Middle frontal gyrus (tissue), 1 donor: ENCODE measurements at regions not wholly inside any gene's neighbourhood (a gene's known extent, or its start where the extent isn't known, plus 50 kb on each side); places are given as distances from the start of the nearest gene placed in this dataset.
"Not testable (repeated sequence)": the region's sequence is repeated elsewhere in the genome, so short reads cannot be mapped to it uniquely, and the experiment has no call there.

Experiments
- DNase-seq: peaks from one replicate; pipeline ENCODE4 v3.0.0-alpha.2; 2015; ENCODE audit warnings: low spot score; ENCODE audit errors: extremely low spot score

DNA sequence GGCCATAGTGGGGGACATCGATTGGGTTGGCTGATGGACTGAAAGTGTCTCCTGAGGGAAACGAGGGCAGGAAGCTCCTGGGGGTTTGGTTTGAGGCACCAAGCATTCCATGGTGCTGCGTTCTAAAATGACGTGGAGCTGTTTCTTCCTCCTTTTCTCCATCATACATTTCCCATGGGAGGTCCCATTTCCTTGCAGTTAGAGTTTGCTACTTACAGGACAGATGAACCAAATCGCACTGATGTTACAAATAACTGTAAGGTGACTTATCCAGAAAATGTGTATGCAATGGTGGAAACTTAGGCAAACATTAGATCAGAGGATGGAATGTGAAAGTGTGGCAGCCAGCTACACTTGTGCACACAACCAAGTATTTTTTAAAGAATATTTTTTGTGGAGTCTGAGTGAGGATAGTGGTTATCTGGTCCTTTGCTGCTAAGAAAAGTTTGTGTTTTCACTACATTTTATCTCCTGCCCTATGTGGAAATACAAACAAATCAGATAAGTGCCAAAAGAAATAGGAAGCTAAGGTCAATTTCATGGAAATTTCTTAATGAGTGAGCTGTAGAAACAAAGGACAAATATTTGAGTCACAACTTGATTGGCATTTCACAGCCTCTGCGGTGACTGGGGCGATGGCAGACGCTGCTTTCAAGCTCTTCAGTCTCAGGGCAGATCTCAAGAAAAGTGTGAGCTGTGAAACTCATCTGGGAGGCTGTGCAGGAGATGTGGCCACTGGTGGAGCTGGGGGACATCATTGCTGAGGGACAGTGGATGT, 256.2 kb downstream of the TSN start:
- no peak for DNase-seq

DNA sequence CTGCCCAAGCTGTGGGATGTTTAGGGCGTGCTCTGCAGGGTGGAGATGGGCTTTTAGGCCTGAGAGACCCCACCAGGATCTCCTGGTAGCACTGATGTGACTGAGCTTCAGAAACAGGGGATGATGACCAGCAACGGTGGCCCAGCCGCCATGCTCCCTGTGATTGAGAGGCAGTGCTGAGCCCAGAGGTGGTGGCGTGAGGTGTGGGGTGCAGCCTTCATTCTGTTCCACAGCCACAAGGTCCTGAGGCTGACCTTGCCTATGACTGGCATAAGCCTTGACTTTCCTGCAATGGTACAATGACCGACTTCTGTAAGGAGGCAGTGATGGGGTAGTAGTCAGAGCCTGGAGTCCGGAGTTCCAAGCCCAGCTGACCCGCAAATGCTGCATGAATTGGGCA, 263.3 kb downstream of the TSN start:
- DNase-seq = no peak

DNA sequence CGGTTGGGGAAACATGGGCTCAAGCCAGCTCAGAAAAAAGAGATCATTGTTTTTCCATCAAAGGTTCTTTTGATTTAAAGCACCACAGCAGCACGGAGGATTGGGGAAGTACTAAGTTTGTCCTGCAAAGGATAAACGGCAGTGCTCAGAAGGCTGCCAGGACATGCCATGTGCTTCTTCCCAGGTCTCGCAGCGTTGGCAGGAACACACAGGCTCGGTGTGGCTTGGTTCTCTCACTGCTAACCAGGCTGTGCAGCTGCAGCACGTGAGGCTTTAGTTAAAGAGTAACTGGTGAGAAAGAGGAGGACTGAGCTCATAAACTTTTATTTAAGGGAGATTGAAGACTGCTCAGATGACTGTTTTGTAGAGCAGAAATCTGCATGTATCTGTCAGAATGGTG, 264.3 kb downstream of the TSN start:
- no peak for DNase-seq

DNA sequence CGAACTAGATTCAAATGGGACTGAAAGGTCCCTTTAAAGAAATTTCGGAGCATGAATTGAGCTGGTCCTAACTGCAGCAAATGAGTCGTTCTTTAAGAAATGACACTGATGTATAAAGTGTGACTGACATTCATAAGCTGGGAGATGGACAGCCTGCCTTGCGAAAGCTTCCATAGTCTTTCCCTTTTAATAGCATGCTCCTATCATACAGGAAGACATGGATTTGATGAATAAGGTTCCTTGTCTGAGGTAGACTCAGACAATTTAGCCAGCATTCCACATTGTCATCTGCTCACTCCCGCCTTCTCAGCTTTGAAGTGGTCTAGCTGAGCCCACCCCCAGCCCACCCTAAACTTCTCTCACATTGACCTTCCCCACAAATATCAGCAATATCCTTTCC, 264.9 kb downstream of the TSN start:
- DNase-seq = no peak

DNA sequence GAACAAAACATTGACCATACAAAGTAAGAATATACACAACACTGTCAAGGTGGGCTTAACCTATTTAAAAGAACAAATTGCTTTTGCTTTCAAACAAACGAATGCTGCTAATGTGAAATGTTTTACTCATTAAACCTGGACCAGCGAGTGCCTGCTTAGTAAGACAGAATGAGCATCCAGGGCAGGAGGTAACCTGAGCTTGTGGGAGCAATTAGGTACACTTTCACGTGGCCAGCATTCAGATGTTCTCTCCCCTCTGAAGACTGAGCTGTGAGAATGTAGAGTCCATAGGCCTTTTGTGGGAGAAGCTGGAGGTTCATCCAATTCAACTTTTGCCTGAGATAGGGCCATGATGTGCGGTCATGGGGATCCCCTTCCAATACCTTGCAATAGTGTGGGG, 266.5 kb downstream of the TSN start:
- no peak for DNase-seq

DNA sequence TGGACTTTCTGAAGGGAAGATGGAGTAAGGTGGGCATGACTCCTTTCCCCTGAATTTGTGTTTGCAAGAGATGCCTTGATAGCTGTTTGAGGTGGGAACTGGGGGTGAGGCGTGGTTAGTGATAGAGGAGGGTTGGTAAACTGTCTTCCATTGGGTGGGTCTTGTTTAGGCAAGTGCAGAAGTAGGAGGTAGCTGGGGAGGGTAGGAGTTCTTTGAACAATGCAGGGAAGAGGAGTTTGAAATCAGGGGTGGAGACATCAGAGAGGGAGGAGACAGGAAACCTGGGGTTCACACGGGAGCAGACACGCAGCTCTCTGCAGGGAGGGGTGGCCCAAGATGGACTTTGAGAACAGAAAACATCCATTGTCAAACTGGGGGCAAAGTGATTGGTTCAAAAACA, 267.1 kb downstream of the TSN start:
- no peak for DNase-seq

DNA sequence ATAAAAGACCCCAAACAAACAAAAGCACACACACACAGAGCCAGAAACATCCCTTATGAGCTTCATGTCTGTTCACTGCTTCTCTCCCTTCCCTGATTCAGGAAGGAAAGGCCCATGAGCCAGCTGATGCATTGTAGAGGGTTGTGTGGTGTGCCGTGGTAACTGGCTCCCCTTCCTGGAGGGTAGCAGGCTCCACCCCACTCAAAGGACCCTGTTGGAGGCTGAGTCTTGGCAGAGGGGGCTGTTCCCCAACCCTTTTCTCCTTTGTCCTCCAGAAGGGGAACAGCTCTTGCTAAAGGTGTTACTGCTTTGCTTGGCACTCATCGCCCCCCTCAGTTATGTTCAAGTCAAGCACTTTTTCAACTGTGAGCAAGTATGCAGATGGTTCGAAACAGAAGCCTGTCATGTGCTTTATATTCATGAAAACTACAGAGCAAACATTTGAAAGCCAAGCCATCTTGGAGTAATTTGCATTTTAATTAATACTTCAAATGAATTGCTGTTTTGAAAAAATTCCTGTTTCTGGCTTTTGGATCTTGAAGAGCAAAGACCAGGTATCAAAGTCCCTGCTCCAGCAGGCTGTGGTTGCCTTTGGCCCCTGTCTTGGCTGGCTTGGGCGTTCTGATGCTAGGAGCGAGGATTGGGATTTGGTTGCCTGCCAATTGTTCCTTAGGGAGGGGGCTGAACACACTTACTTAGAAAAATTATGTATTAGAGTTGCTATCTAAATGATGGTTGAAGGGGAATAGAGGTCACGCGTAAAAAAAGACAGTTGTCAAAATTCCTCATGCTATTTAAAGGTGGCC, 267.8 kb downstream of the TSN start:
- no peak for DNase-seq

DNA sequence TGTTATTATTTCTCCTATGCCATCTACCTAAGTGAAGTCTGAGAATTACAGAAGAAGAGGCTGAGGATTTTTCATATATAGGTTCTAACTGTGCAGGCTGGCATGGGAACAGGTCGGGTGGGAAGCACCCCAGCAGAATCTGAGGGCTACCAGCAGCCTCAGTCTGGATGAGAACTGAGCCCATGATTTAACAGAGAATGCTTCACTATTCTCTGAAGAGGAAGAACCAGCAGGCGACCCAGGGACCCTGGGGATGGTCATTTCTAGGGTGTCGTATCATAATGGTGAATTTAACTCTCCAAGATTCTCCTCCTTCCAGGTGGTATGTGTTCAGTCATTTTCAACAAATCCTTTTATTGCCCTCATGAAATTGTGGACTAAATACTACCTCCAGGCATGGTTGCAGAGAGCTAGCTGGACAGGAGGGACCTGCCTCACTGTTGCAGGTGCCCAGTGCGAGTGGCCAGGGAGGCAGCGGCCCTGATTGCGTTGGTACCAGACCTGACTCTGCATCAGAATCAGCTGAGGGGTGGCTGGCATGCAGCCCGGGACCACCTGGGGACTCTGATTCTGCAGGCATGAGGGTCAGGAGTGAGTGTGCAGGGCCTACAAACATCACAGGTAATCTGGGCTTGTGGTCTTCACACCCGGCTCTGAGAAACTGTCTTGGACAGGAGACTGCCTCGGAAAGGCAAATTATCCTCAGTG, 272.2 kb downstream of the TSN start:
- no peak for DNase-seq

DNA sequence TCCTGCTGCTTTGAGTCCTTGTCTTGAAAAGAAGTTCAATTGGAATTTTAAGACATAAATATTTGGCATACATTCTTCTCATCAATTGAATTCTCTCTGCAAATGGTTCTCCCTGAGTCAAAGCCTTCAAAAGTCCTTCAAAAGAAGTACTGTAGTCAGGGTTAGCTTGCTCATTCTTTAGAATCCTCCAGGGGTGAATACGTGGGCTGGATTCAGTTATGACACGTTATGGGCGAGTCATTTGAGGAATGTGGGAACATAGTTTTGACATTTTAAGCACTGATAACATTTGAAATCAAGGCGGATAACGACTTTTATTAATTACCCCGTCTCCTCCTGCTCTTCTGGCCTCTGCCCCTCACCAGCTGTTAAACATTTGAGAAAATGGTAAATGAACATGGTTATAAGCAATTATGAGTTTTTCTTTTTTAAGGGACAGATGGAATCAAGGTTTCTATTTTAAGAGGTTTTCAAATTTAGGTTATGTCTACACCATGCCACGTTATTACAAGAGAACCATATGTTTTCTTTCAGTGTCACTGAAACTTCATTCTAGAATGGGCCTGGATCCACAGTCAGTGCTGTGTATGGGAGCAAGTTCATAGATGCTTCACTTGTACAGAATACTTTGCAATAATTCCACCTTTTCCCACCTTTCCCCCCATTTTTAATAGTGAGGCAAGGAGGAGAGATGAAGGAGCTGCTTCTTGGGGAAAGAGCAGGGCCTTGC, 273.1 kb downstream of the TSN start:
- DNase-seq = no peak

DNA sequence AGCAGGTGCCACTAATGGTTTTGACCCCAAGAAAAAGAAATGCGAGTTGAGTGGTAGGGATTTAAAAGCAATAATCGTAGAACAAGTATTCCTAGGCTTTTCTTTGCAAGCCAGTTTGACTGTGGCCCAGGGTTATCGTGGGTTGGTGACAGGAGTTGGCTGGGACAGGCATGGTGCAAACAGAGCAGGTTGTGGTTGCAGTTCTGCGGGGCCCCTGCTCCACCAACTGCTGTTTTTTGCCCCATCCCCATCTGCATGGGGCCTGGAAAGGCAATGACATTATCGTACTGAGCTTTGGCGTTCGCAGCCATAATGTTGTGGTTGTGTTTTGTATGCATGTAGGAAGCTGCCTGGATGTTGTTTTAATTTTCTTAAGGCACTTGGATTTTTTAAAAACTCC, 274.0 kb downstream of the TSN start:
- no peak for DNase-seq

DNA sequence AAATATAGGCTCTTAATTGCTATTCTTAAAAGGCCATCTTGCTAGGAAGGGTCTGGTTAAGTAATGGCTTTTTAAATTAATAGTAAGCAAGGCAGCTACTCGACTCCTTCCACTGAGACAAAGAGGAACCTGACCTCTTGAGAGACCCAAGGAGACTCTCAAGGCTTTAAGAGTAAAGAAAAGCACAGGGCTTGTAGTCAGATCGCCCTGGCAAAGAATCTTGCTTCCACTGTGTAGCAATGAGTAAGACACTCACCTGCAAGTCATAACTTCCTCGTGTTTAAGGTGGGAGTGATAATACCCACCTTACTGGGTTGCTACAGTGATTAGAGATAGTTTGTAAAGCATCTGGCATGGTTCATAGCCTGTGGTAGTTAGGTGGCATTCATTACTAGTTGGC, 274.5 kb downstream of the TSN start:
- DNase-seq = no peak

DNA sequence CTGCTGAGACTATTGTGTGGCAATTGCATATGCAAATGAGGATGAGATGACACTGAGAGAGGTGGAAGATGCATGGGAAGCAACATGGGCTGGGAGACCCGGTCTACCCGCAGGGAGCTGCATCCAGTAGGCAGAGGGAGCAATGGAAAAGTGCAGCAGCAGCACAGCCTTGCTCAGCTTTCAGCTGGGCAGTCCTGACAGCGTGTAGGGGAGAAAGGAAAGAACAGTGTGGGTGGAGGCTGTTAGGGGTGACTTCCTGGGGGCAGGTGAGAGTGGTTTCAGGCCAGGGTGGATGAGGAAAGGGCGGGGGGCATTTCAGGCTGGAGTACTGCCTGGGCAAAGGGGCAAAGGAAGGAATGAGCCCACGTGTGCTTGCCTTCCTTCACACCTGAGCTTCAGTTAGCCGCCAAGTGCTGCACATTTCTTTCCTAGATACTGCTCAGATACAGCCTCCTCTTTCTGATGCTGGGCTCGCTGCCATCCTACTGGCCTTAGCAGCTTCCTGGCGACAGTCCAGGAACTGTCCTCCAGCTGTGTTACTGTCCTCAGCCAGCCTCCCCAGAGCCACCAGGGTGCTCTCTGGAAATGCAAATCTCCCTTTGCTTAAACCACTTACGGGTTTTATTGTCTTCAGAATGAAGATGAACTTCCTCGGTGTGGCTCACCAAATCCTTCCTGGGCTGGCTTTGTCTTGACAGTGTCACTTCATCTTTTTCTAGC, 276.3 kb downstream of the TSN start:
- DNase-seq = no peak

DNA sequence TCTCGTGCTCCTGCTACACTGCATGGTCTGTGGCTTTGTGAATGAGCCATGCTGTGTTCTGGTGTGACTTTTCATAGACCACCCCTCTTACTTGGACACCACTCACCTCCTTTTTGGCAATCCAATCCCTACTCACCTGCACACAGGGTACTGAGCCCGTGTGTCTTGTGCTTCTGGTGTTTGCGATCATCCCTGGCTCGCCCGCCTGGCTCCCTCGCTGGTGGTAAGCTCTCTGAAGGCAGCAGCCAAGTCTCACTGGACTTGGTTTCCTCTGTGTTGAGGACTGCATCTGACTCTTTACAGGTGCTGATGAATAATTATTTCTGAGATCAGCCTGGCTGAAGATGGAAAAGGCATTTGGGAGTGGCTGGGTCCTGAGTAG, 276.8 kb downstream of the TSN start:
- no peak for DNase-seq

DNA sequence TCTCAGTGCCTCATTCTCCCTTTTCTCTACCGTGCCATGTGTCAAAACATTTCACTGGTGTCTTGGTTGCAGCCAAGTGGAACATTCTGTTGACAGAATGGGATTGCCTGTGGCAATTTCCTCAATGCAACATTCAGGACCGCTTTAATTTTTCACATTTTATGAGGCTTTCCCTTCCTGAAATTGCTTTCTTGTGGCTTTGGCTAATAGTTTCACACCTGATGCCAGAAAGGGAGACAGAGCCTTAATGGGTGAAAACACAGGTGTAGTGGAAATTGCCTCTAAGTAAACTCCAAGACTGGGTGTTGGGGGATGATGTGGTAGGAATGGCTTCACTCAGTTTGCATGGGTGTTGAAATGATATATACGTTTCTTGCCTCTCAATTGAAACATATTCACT, 278.3 kb downstream of the TSN start:
- DNase-seq = no peak

DNA sequence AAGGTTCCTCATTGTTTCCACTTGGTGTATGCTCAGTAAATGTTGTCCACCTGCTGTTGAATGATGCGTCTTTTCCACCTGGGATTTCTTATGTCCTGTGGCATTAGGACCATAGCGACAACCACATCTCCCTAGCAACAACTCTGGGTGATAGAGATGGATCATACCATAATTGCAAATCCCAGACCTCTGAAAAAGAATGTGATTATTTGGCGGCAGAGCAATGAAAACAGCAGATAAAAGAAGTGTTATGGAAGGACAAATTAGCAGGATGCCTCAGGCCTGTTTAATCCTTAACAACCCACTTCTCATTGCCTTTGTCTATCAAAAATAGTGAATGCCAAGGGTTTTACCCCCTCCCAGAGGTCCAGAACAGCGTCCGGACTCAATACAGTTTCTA, 278.9 kb downstream of the TSN start:
- DNase-seq = no peak

DNA sequence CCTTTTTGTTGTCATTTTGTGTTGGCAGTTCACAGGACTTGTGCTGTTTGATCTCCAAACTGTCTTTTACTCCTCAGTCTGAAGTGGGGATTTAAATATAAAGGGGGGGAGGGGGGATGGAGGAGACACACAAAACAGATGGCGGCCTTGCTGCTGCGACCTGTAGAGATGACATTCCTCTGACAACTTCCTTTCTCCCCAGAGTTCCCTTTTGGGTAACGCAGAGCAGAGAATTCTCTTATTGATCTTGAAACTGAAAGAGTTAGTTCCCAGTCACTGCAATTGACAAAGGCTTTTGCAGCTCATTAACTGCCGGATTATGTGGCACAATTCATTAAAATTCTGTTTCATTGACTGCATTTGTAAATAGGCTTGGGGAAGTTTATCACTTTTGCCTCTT, 279.3 kb downstream of the TSN start:
- DNase-seq = no peak

DNA sequence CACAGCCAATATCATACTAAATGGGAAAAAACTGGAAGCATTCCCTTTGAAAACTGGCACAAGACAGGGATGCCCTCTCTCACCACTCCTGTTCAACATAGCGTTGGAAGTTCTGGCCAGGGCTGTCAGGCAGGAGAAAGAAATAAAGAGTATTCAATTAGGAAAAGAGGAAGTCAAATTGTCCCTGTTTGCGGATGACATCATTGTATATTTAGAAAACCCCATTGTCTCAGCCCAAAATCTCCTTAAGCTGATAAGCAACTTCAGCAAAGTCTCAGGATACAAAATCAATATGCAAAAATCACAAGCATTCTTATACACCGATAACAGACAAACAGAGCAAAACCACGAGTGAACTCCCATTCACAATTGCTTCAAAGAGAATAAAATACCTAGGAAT, 283.4 kb downstream of the TSN start:
- DNase-seq = not testable (repeated sequence)

DNA sequence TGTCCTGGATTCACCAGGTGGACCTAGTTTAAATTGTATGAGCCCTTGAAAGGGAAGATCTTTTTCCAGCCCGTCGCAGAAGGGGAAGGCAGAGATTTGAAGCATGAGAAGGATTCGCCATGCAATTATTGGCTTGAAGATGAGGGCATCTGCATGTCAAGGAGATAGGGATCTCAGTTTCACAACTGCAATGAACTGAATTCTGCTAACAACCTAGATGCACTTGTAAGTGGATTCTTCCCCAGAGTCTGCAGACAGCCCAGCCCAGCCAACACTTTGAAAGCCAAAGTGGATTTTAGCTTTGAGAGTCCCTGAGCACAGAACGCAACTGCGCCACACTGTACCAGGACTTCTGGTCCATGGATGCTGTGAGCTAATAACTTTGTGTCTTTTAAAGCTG, 286.0 kb downstream of the TSN start:
- DNase-seq = no peak

DNA sequence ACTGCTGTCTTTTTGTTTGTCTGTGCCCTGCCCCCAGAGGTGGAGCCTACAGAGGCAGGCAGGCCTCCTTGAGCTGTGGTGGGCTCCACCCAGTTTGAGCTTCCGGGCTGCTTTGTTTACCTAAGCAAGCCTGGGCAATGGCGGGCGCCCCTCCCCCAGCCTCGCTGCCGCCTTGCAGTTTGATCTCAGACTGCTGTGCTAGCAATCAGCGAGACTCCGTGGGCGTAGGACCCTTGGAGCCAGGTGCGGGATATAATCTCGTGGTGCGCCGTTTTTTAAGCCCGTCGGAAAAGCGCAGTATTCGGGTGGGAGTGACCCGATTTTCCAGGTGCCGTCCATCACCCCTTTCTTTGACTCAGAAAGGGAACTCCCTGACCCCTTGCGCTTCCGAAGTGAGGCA, 296.2 kb downstream of the TSN start:
- not testable (repeated sequence) for DNase-seq

DNA sequence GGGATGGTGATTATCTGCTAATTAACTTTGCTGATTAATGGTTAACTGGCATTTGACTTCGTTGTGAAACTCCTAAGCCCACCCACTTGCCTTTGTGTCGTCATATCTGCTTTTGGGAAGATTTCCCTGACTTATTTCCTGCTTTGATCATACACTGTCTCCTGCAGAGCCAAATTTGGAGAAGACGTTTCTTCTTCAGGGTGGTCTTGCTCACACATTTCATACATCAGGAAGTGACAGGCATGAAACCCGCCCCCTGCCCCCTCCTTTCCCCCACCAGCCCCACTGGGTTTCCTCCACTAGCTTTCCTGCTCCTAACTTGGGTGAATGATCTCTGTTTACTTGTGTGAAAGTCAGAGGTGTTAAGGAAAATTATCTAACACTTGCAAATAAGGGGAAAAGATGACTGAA, 300.1 kb downstream of the TSN start:
- no peak for DNase-seq

DNA sequence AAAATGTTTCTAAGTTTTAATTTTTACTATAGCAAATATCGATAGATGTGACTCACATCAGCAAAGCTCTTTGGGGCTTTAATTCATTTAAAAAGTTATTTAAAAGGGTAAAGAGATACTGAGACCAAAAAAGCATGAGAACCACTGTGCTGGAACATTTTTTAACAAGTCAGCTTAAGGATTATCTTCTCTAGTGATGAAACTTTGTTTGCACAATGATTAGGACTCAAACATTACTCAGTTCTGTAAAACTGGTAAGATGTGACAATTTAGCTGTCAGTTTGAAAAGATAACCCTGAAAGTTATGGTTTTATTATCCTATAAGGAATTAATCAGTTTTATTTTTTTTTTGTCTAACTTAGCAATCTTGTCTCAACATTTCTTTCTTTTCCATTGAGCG, 301.4 kb downstream of the TSN start:
- DNase-seq = no peak
